Caki2 (cell line): ENCODE measurements at regions not wholly inside any gene's neighbourhood (a gene's known extent, or its start where the extent isn't known, plus 50 kb on each side); places are given as distances from the start of the nearest gene placed in this dataset.
"Not testable (repeated sequence)": the region's sequence is repeated elsewhere in the genome, so short reads cannot be mapped to it uniquely, and the experiment has no call there.

ENCODE experiments used
- DNase-seq: peaks from one replicate; pipeline ENCODE4 v3.0.0-alpha.2; 2015; ENCODE audit warnings: low read depth
- in situ Hi-C: cut with HindIII; loops from 2 replicates; pipeline ENCODE4 v1.10.0; 2016; ENCODE audit warnings: low sequenced_read_pairs, low pct_unique_long_range_greater_than_20kb, mixed read lengths

DNA sequence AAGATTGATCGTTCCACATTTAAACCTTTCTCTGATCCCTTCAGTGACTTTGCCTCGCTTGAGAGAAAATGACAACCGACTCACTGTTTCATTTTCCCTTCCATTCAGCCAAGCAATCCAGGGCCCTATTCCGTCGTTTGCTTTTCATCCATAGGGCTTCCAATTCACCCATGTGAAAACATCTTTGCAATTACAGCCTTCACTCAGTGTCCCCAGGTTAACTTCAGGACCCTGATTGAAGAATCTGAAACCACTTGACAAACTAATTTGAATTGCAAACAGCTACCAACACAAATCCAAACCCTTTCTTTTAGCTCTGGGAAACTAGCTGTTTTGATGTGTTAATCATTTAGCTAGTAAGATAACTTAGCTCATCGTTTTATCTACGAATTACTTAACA, 120.2 kb upstream of the FAM9C start:
- no peak for DNase-seq
- in situ Hi-C loops = no loop called here

DNA sequence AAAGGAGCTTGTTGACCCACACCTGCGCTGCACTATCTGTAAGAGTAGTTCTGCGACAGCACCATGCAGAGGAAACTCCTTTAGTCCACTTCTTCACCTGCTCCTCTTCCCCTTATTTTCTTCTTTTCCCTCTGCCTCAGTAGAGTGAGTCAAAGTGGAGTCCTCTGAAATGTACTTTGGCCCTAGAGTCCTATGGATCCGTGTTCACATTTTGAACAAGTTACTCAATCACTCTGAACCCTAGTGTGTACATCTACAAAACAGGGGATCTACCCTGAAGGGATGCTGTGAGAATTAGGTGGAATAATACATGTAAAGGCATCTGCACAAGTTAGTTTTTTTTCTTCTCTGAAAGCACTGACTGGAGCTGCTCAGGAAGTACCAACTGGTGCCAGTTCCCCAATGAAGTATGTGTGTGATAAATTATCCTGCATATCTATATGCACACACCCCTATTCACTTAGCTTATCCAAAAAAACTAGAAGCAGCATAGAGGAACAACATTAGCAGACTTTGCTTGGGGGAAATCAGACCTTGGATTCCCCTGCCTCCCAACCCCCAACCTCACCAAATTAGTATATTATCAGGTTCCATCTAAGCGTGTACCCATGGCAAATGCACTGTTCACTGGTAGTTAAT, 118.5 kb upstream of the FAM9C start:
- in situ Hi-C loops = no loop called here
- DNase-seq = no peak

DNA sequence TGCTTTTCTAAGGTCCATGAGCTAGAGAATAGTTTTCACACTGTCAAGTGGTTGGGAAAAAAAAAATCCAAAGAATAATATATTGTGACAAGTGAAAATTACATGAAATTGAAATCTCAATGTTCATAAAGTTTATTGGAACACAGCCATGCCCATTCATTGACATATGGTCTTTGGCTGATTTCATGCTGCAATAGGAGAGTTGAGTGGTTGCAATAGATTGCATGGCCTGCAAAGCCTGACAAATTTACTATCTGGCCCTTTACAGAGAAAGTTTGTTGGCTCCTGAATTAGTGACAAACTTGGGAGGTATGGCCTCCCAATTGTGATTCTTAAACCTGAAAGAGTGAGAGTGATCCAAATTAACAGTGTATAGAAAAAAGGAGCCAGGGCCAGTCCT, 115.5 kb upstream of the FAM9C start:
- DNase-seq = no peak

DNA sequence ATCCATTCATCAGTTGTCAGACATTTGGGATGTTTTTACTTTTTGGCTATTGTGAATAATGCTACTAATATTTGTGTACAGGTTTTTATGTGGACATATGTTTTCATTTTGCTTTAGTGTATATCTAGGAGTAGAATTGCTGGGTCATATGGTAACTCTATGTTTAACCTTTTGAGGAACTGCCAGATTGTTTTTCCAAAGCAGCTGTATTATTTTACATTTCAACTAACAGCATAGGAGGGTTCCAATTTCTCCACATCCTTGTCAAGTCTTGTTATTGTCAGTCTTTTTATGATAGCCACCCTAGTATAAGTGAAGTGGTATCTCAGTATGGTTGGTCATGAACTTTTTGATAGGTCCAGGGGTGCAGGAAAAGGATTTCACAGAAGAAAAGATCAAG, 114.5 kb upstream of the FAM9C start:
- in situ Hi-C loops = no loop called here
- no peak for DNase-seq

More for the DNA sequence above, 115.5 kb upstream of the FAM9C start:
- in situ Hi-C loops = no loop called here

DNA sequence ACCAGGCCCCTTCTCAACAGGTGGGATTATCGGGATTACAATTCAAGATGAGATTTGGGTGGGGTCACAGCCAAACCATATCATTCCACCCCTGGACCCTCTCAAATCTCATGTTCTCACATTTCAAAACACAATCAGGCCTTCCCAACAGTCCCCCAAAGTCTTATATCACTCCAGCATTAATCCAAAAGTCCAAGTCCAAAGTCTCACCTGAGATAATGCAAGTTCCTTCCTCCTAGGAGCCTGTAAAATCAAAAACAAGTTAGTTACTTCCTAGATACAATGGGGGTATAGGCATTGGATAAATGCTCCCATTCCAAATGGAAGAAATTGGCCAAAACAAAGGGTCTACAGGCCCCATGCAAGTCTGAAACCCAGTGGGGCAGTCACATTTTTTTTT, 111.1 kb upstream of the FAM9C start:
- DNase-seq, in situ Hi-C loops: not testable (repeated sequence)

DNA sequence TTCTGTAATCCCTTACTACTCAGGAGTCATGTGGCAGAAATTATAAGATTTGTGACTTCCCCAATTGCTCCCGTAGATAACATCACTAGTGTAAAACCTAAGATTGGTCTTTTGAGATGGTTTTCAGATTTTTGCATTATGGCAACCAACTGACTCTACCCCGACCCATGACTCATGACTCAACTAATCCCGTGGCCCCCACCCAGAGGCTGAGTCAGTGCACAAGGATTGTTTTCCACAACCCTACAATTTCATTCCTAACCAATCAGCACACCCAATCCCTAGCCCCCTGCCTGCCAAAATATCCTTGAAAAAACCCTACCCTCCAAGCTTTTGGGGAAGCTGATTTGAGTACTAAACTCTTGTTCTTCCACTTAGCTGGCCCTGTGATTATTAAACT, 109.4 kb upstream of the FAM9C start:
- in situ Hi-C loops = no loop called here
- DNase-seq = no peak

DNA sequence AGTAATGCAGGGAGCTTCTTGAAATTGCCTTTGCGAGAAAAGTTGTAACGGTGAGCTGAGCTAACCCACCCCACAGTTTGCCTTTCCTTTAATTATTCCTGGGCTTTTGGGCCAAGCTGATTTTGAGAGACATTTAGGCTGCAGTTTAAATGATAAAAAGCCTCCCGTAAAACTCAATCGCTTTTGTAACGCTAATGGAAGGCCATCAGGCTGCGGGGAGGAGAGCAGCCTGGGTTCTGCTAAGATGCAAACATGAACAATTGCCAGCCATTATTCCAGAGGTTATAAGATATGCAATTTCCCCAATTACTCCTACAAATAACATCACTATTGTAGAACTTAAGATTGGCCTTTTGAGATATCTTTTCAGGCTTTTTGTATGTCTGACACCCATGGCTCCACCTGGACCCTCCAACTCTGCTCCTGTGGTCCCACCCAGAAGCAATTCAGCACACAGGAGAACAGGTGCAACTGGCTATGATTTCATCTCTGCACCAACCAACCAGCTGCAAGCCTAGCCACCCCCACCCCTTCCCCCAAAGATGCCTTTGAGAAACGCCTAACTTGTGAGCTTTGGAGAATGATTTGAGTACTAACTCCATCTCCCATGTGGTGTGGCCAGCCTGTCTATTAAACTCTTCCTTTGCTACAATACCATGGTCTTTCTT, 108.2 kb upstream of the FAM9C start:
- no peak for DNase-seq
- in situ Hi-C loops = no loop called here

DNA sequence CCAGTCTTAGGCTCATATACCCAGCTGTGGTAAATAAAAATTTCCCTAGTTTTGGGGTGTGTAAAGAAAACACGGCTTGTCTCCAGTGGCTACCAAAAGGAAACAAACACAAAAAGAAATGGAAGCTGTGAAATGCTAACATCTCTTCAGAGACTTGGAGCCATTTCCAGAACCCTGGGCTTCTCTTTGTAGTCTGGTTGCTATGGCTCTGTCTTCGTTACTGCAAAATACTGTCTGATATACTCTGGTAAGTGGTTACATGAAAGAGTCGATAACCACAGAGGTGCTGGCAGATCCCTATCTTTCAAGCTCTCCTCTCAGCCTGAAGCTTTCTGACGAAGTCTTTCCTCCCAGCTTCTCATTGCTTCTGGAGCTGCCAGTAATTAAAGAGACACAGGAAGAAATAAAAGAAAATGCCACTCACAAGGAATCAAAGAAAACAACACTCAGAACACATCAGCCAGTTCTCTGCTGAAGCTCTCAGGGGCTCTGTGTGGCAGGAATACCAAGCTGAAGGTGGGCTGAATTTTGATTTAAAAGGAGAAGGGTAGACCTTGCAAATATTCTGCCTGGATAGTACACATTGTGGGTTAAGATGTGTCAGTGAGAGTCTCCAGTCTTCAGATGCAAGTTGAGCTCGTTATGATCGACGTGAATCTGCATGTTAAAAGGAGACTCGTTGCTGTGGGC, 107.6 kb upstream of the FAM9C start:
- in situ Hi-C loops = no loop called here
- DNase-seq = no peak

DNA sequence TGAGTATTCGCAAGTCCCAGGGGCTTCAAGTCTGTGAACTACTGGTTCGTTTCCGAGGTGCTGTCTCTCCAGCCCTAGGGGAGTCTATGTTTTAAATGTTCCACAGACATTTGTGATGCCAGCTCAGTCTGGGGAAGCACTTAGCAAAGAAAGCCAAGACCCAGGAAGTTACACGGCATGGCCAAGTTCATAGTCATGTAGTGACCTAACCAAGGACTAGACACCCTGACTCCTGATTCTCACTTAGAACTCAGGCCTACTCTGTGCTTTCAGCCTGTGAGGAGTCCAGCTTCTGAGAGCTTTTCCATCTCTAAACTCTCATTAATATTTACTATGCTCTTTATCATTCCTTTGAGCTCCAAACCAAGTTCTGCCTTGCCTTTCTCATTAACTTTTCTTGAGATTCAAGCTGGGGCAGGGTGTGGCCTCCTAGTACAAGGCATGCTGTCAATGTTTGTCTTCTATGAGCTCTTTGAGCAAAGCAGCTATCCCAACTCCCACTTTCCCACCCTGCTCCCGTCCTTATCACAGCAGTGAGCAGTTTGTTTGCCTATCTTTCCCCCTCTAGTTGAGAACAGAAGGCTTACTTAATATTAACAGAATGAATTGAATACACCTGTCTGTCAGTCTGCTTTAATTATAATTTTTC, 105.4 kb upstream of the FAM9C start:
- in situ Hi-C loops = no loop called here
- DNase-seq = no peak

DNA sequence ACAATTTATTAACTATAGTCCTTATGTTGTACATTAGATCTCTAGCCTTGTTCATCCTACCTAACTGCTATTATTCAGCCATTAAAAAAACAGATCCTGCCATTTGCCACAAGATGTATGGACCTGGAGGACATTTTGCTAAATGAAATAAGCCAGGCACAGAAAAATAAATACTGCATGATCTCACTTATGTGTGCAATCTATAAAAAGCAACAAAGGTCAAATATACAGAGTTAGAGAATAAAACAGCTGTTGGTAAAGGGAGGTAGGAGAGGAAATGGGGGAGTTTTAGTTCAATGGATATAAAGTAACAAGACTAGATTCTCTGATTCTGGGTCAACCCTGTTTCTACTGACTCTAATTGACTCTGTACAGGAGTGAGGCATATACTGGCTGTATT, 103.3 kb upstream of the FAM9C start:
- in situ Hi-C loops = no loop called here

DNA sequence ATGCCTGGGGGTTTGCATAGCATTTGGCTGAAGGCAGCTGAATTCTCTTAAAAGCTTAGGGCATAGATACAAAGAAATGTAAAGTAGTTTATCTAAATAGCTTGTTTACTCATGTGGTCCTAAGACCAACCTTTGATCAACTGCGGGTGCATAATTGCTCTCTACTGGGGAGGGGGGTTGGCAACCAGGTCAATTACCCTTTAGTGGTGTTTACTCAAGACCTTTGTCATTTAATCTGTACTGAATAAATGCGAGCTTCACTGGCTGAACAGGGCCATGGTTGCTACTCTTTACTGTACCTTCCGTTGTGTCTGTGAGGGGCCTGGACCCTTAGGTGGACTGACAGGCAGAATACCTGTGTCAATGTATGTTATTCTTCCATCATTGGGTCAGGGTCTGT, 102.7 kb upstream of the FAM9C start:
- DNase-seq = no peak
- in situ Hi-C loops = no loop called here

More for the DNA sequence above, 103.3 kb upstream of the FAM9C start:
- no peak for DNase-seq

DNA sequence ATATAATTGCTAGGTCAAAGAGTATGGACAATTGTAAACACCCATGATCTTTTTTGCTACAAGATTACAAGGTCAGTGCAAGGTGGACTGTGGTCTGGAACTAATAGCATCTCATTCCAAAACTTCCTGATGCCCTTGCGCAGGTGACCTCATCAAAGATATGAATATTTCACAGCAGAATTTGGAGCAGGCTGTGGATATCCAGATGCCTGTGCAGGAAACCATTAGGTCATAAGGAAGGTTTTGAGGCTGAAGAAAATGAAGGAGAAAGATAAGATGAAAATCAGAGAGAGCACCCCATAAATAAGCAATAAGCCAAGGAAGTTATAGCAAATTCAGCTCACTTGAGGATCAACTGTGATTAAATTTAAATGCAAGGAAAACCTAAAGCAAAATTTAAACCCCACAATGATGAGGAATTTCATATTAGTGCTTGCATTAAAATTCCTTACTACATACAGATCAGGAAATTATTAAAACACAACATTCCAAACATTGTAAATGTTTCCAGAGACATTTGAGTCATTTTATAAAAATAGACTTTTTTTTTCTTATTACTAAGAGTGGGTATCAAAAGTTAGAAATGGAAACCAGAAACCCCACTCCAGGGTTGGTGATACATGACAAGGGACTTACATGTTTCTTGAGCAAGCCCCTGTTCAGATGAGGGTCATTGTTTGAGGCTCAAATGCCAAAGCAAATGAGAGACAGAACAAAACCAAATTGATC, 100.7 kb upstream of the FAM9C start:
- no peak for DNase-seq
- in situ Hi-C loops = no loop called here

DNA sequence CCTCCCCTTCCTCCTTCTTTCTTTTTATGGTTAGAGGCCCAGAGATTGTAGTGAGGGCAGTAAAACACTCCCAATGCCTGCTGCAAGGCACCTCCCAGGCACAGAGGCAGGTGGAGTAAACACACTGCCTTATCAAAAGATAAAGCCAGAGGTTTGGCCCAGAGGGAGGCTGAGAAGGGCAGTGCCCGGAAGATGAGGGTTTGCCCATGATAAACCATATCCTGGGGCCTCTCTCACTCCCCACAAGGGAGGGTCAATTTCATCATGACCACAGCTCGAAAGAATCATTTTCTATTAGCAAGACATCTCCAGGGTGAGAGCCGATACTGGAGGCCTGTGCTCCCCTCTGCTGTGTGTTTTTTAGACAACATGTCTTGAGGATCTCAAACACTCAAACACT, 98.5 kb upstream of the FAM9C start:
- no peak for DNase-seq
- in situ Hi-C loops = no loop called here

DNA sequence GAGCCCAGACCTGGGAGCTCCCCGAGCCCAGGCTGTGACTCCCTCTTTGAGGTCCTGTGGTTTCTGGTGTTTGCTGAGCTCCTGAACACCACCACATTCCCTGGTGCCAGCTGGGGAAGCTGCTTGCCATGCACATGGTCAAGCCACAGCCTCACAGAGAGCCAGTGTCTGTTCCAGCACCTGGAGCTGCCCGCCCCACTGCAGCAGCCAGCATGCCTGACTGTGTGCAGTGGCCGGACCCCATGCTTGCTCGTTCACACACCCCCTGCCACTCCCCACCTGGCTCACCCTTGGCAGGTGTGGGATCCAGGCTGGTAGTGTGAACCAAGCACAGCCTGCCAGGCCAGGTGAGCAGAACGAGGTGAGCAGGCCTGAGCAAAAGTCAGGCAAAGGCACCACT, 95.6 kb upstream of the FAM9C start:
- DNase-seq = no peak
- in situ Hi-C loops = no loop called here

DNA sequence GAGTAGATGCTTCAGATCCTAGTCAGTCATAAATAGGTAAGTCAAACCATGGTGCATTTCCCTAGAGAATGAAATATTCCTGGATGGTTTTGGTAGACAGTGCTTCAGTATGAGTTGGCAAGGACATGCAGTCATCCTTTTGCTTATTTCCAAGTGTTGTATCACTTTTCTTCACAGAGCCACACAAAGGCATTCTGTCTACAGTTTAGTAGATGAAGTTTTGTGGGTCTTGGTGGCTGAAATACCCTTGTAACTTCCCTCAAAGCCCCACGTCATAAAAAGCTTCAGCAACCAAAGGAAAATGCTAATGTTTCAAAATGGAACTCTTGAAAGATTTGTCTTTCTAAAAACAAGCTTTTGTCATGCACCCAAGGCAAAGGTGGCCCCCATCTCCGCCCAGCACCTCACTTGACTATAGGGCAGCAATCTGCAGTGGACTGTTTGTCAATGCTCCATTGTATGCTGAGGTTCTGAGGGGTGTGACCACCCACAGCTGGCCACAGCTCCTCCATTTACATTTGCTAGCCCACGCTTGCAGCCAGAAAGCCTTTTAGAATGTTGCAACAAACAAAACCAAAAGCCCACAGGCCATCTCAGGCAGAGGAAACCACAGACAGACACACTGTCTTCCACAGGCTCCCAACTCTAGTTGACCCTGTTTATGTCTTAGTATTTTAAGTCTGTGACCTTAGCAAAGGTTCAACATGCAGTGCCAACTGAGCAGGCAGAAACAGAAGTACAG, 87.1 kb upstream of the FAM9C start:
- in situ Hi-C loops = no loop called here
- no peak for DNase-seq

DNA sequence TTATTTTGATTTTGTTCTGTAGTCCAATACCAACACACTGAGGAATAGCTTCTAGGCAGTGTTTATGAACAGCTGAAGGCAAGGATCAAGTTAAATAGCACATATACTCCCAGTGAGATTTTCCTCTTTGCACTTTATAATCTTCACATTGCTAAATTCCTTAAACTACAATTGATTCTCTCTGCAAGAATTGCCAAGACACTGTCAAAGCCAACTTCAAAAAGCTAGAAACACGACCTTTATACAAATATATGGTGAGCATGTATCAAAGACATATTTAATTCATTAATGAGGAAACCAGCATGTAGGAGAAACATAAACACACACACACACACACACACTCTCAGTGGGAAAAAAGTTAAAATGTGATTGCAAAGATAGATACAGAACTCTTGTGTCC, 86.4 kb upstream of the FAM9C start:
- in situ Hi-C loops = no loop called here
- no peak for DNase-seq

DNA sequence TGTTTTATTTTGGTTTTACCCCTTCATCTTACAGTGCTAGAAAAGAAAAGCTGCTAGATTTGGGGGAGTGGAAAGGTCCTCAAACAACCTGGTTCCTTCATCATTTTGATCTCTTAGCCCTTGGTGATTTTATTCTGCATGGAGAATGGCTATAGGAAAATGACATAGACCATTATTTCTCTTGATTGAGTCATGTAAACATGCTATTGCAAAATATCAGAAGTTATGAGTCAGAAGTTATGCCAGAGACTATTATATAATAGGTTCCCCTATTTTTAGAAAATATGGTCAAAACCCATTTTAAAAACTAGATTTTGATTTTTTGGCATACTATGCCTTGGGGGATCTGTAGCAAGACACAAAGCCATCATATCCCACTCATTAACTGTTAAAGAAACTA, 83.7 kb upstream of the FAM9C start:
- DNase-seq = no peak
- in situ Hi-C loops = no loop called here

DNA sequence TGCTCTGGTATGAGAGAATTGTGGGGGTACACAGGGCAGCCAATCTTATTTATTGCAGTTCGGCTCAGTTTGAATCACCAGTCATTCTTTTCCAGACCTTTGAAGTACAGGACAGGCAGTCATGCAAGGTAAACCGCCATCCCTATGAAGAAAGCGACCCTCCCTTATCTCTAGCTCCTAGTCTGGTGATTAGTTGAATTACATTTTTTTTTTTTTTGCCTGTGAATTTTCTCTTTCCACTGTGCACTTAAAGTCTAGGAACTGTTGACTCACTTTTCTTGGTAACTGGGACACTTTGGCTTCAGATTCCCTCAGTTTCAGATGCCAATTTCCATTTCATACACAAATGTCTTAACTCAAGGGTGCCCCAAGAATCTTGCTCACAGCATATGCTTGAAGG, 82.4 kb upstream of the FAM9C start:
- in situ Hi-C loops = no loop called here
- peak; percentile 14 for DNase-seq
